Spleen (tissue), 7 donors: ENCODE measurements at regions not wholly inside any gene's neighbourhood (a gene's known extent, or its start where the extent isn't known, plus 50 kb on each side); places are given as distances from the start of the nearest gene placed in this dataset.

ENCODE experiments used
- CTCF ChIP-seq, 11 experiments: fragments of 200-600 bp in 7 of 11; fragments of 450-650 bp in 4 of 11; sonication (generic) in 4 of 11; IDR thresholded peaks in 8 of 11; conservative IDR thresholded peaks in 3 of 11; 1 replicate in 7 of 11; 2 replicates in 4 of 11; pipeline versions ENCODE4 v1.4.0 to v1.8.0; 2016 to 2021; ENCODE audit warnings: antibody characterized with exemption in 11 of 11, inconsistent platforms in 4 of 11, mild to moderate bottlenecking in 1 of 11
- POLR2A ChIP-seq, 3 donors: fragments of 450-650 bp; IDR thresholded peaks; one replicate each; pipeline ENCODE4 v1.5.1; 2017; ENCODE audit warnings: antibody characterized with exemption in 3 of 3, mild to moderate bottlenecking in 1 of 3
- donor health status: DM: no; HTN: no; CAD: no; lungs with moderate emphysema.
- donor health status: DM: no; HTN: no; CAD: no.
- donor health status: DM: no; HTN: no; CAD: no.

- no peak for TF ChIP-seq CTCF (IDR thresholded peaks at IDR 0.05 in 8 of 11, conservative IDR thresholded peaks at IDR 0.05 in 3 of 11)
- TF ChIP-seq POLR2A (IDR thresholded peaks at IDR 0.05): no peak
These were observed 102.2 kb upstream of the ARRDC4 start for GRCh38 chr15:97858296-97858695.
